ENCODE measurements at regions not wholly inside any gene's neighbourhood (a gene's known extent, or its start where the extent isn't known, plus 50 kb on each side); places are given as distances from the start of the nearest gene placed in this dataset.

DNA sequence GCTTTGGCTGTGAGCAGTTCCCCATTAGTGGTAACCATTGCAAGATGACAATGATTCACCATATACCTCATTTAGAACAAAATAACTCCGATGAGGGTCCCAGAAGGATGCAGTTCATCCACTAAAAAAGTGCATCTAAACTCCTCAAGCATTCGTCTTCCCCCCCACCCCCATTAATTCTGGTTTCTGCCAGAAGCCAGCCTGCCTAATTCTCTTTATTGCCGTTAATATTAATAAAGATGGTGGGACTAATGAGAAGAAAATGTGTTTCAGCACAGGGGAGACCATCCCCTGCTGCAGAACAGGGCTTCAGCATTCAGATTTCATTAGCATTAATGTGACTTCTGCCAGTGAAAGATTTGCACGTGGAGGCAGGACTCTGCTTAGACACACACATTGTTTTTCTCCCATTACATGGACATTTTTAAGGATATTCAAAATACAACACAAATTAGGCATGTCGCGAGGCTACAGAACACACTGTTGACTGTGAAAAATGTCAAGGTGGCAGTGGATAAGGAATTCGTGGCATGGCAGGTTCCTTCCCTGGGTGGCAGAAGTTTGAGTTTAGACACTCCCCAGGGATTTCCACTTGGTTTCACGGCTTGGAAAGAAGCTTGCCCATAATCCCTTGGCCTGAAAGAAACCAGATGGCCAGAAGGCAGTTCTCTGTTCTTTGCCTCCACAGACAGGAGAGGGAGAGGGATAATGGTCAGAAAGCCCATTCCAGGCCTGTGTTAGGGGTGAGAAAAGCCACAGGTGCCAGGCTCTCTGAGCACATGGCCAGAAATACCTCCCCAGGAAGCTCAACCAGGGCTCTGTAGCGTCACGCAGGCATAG, 236.5 kb downstream of the FOXO1 start:
- no peak for DNase-seq (ENCODE audit: low spot score)

DNA sequence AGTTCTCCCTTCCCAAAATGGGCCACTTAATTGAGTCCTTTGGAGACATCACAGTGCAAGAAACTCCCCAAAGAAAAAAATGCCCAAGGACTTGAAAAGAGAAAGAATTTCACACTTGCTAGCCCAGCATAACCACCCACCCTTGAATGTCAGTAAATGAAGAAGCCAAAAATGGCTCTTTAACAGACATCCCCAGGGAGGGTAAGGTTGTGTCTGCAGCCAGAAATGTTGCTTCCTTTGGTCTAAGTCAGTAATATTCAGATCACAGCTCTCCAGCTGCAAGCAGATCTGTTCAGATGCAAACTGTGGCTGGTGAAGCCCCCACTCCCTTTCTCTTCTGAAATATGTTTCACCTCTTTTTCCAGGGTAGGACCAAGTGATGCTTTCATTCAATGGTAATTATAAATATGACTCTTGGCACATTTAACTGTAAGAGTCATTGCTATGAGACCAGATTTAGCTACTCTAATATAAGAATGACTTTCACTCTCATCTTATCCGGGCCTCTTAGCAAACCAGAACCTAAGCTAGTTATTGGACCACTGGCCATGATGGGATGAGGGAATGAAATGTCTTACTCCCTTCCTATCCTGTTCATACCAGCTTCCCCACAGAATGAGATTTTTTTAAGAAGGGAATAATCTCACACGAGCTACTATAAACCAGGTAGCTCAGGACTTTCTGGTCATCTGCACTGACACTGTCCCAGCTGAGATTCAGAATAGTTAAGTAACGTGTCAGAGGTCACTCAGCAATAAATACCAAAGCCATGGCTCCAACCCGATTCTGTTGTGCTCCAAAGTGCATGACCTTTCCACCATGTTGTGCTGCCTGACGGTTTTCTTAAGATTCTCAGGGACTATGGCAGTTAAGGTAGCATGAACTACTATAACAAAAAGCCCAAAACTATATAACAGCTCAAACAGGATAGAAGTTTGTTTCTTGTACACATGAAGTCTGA, 234.1 kb downstream of the FOXO1 start:
- no peak for DNase-seq (ENCODE audit: low spot score)

DNA sequence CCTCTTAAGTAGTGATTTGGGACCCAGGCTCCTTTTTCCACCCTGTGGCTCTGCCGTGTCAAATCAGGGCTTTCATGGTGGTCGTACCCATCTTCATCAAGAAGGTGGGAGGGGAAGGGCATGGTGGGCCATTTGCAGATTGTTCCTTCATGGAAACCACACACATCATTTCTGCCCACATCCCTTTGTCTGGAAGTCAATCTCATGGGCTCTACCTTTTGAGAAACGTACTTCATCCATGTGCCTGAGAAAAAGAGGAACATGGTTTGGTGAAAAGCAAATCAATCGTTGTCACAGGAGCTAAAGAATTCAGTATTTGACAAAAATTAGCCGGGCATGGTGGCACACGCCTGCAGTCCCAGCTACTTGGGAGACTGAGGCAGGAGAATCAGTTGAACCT, 233.4 kb downstream of the FOXO1 start:
- DNase-seq (ENCODE audit: low spot score): no peak

DNA sequence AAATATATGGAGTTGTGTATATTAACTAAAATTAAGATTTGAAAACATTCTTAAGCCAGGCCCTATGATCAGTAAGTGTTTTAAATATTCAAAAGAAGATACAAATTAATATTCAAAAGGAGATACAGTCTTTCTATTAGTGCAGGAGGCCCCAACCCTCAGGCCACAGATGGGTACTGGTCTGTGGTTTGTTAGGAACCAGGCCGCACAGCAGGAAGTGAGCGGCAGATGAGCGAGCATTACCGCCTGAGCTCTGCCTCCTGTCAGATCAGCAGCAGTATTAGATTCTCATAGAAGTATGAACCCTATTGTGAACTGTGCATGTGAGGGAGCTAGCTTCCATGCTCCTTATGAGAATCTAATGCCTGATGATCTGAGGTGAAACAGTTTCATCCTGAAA, 232.9 kb downstream of the FOXO1 start:
- DNase-seq (ENCODE audit: low spot score): no peak

DNA sequence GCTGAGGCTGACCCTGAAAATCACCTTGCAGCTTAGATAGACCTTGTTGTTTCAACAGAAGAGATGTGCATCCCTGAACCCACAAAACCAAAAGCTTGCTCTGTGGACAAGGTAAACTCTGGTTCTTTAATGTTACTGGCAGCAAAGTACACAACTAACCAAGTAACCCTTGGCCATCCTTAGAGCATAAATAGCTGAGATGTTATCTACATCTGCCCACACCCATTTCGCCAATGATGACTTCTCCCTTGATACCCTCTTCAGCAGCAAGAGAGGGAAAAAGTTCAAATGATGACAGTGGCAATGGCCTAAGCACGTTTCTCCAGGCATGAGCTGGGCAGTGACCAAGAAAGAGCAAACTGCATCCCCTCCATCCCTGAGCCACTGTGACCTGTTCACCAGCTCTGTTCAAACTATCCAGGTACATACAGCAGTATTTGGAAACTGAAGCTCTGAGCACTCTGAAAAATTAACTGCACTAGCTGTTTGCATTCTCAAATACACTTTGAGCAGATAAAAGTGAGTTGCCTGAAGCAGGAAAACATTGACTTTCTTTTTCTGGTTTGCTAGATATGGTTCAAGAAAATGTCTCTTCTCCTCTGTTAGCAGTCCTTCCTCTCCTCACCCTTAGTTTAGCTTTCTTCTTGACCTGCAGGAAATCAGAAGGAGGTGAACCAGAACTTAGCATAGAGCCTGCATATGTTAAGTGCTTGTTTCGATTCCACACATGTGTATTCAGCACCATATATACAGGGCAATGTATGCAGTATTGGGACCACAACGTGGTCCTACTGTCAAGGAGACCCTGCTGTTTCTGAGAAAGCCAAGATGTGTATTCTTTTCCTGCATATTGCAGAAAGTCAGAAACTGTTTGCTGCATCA, 231.7 kb downstream of the FOXO1 start:
- no peak for DNase-seq (ENCODE audit: low spot score)

DNA sequence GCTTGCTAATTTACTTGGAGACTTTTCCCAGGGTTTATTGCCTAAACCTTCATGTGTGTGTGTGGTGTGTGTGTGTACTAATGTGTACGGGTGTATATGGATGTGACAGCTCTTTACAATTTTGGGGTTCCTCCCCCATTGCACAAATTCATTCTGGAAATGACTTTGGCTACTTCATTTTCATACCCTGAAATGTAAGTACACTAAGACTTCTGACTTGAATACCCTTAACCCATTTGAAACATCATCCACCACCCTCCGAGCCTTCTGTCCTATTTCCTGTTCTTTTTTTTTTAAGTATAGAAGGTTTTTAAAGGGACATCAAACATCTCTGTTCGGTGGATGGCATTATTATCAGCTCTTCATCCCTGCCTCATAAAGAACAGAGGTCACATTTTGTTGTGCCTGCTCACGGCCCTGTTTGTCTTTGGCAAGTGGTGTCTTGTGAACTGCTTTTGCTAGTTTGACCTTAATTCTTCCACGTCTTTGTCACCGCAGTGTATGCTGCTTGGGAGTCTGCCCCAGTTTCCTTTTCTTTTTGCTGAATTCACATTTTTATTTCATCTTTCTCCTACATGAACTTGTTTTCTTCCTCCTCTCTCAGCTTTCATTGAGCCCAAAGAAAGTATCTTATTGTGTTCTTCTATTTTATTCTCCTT, 228.3 kb downstream of the FOXO1 start:
- DNase-seq (ENCODE audit: low spot score): no peak

DNA sequence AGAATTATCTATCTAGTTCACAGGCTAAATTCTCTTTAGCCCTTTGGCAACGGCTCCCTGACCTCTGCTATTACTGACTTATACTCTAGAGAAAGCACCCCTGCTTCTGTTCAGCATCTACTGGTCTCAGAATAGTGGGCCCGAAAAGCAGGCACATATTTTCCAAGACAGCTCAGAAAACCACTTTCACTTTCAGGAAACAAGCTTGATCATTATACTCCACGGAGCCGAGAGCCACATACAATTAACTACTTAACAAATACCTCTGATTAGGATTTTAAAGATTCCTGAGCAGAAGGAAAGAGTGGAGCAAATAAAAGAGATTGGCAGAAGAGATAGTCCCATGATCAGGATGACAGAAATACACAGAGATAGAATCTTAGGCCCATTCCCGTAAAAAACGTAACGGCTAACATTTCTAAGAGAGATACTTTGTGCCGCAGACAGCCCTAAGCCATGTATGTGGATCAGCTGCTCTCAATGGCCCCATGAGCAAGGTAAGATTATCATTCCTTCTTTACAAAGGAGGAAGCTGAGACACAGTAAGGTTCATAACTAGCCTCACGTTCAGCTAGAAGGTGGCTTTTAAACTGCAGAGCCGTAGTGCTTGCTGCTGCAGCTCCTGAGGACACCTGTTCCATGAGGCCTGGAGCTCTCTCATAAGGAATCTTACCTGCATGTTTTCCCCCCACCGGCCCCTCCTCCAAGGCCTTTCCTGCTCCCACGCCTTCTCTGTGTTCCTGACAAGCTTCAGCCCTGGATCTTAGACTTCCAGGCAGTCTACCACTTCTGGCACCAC, 227.2 kb downstream of the FOXO1 start:
- no peak for DNase-seq (ENCODE audit: low spot score)

DNA sequence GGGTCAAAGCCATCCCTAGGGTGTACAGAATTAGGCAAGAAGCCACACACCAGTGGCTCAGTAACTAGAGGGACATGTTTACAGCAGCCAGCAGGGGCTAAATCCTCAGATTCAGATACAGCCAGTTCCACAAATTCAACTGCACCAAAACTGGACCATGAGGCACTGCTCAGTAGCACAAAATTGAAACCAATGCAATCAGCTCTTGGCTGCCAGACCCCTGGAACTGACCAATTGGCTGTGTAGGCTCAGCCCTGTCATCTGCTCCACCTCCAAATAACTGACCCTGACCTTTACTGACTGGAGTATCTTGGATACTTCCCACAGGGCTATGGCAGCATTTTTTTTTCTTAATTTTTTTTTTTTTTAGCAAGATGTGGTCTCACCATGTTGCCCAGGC, 226.5 kb downstream of the FOXO1 start:
- DNase-seq (ENCODE audit: low spot score): no peak

DNA sequence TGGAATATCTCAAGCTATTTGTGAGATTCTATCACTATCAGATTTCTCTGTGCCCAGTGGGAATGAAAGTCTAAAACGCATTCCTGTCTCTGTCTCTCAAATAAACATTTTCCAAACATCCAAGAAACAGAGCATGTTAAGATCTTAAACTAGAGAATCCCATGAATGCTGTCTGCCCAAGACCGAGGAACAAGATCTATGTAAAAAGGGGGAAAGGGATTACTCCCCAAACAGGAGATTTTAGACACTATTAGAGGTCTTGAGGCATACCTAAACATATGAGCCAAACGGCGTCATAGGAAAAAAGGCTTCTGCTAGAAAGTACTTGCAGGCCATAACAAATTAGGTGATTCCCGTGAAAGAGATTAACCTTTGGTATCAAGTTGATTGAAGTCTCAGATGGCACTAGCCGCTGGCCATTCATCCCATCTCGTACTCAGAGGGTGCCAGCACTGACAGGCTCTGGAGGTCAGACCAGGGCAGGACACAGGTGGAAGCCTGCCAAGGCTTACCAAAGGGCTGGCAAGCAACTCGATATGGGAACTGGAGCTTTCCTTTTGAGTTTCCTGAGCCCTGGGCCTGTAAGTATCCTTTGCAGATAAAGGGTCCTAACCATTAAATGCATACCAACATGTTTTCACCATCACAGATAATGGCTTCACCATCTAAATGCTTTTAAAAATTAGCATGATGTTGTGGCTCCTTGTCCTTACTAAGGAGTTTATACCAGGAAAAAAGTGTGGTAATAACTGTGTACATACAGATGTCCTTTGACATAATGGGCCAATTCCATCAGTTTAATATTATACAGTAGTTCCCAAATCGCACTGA, 225.2 kb downstream of the FOXO1 start:
- peak; percentile 32 for DNase-seq (ENCODE audit: low spot score)

DNA sequence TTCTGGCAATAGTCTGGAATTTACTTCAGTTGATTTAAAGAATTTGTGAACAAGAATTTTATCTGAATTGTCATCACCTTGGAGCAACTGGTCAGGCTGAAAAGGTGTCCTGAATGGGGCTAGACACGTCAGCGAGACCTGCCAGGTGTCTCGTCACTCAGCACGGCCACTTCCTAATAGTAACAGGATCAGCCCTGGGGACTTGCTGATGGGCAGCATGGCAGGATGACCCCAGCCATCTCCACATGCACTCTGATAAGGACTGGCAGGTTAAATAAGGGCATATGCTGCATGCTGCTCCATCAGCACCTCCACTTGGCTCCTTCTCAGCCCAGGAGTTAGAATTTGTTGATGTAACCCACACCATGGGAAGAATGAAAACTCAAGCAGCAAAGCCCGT, 224.2 kb downstream of the FOXO1 start:
- no peak for DNase-seq (ENCODE audit: low spot score)

DNA sequence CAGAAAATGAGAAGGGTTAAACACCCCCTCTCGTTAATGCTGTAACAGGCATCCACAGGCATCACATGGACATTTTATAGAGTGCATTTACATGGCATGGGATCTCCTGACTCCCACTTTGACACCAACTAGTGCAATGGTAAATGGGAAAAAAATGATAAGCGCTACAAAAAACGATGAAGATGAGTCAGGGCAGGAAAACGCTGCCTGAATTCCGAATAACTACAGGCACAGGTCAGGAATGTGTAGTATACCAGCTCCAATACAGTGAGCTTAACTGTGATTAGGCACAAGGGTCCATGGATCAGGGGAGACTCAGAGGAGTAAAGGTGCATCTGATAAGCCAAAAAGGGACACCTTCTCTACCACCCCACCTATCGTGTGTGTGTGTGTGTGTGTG, 223.6 kb downstream of the FOXO1 start:
- DNase-seq (ENCODE audit: low spot score): no peak

DNA sequence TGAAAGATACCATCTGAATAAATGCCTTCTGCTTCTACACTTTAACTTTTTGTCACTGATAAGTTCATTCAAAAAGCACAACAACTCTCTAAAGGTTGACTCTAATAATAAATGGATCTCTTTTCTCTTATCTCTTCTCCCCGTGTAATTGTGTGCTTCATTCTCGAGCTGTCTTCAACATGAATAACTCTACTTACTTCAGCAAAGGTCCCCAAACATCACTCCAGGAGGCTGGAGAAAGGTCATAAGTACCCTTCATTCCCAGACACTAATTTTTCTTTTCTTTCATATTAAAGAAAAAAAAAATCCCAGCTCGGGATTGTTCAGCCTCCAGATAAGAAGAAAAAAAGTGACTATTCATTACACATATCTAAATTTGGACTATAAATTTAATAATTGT, 222.2 kb downstream of the FOXO1 start:
- DNase-seq (ENCODE audit: low spot score): no peak

DNA sequence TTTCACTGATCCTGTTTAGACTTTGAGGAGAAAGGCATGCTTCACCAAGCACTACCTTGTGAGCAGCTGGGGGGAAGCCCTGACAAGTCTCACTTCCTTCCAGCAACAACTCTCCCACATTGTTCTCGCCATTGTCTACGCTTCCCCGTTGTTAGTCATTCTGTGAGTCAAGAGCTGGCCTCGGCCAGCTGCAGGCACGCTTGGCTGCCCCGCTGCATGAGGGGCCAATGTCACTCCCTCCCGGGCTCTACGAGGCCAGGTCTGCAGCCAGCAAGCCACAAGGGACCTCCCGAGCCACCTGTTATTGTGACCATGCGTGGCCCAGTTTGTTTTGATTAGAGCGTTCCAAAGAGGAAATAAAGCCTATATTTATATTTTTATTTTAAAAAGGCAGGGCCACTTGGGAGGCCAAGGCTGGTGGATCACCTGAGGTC, 220.9 kb downstream of the FOXO1 start:
- DNase-seq (ENCODE audit: low spot score): no peak

DNA sequence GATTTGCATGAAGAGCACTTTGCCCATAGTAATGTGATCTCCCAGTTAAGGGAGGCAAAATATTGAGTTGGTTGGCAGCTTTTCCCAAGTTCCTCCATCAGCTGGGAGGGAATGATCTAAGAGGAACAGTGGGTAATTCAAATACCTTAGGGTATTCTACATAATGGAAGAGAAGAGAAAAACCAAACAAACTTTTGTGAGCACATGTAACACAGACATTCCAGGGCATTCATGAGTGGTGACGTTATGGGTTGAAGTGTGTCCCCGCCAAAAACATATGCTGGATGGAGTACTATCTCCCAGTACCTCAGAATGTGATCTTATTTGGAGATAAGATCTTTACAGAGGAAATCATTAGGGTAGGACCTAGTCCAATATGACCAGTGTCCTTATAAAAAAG, 220.1 kb downstream of the FOXO1 start:
- no peak for DNase-seq (ENCODE audit: low spot score)

DNA sequence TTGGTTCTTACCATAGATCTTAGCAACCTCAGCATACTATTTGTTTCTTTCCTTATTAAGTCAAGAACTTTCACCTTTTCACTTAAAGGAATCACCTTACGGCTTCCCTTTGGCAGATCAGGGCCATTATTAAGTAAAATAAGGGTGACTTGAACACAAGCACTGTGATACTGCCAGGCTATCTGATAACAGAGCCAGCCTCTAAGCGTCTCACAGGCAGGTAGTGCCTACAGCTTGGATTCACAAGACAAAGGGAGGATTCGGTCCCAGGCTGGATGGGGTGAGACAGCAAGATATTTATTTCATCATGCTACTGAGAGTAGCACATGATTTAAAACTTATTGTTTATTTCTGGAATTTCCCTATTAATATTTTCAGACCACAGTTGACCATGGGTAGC, 218.6 kb downstream of the FOXO1 start:
- no peak for DNase-seq (ENCODE audit: low spot score)

DNA sequence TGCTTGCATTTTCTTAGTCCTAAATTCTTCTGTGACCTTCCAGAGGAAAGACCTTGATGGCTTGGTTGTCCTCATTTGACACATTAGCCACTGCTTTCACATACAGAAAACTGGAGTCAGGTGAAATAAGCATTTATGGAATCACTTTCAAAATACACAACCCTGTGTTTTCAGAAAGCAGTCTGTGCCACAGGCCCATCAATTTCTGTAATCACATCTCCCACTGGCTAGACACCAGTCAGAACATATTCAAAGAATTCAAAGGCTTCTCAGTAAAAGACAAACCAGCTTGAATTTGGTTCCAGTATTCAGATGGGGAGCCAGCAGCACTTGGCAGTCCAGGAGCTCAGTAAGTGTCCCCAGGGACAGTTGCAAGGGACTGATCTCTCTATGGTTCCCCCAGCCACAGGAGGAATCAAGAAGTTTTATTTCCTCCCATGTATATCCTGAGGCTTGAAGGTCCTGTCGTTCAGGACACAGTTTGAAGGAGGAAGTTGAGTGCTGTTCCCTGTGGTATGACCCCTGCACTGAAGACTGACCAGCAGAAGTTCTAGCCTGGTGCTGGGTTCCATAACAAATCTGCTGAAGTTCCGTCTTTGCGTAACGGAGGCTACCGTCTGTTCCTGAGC, 214.3 kb downstream of the FOXO1 start:
- no peak for DNase-seq (ENCODE audit: low spot score)

DNA sequence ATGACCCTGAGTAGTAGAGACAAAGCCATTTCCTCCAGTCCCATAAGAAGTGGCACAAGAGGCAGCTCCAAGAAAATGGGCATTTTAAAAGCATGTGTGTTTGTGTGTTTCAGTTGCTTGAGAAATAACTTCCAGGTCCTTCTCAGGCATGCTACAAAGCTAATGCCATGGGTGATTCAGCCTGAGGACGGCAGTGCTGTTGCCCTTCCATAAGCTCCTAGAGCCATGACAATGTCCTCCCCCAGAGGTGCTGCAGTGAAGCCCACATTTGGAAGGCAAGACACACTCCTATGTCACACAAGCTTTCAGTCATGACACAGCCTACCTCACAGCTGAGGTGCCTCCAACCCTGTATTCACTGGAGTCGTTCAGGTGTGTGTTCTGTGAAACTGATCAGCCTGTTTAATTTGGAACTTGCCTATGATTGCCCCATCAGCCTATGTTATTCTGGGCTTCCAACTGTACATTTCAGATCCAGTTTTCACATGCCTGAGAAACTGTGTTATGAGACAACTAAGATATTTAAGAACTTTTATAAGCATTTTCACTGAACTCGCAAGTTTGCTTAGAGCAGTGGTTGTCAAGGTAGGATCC, 213.6 kb downstream of the FOXO1 start:
- no peak for DNase-seq (ENCODE audit: low spot score)

DNA sequence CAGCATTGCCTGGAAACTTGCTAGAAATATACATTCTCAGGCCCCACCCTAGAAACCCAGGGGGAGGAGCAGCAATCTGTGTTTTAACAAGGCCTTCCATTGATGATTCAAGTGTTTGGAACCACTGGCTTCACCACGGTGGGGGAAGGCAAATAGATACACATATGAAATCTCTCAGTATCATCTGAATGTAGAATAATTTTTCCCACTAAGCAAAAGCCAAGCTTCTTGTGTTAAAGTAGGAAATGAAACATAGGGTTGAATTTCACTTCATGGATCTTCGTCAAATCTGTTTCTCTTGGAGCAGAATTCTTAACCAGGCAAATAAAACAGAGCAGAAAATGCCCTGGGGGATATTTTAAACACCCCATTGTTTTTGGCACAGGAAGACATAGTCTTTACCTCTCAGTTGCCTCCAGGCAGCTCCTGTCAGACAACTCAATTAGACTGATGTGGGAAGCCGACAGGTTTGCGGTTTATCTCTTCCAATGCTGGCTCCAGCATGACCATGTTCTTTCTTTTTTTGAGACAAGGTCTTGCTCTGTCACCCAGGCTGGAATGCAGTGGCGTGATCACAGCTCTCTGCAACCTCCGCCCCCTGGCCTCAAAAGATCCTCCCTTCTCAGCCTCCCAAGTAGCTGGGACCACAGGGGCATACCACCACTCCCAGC, 213.0 kb downstream of the FOXO1 start:
- DNase-seq (ENCODE audit: low spot score): peak; percentile 52

All from LoVo (cell line).